GM12878 (cell line): ENCODE measurements at regions not wholly inside any gene's neighbourhood (a gene's known extent, or its start where the extent isn't known, plus 50 kb on each side); places are given as distances from the start of the nearest gene placed in this dataset.

Source experiments
- ATAC-seq: fragments of 200-7000 bp; cut with Tn5 transposase; 3 replicates; pipeline ENCODE4 v1.9.1; 2020; ENCODE audit warnings: mild to moderate bottlenecking, moderate library complexity
- BruUV-seq: library from RNA; stranded (reverse); fragments of 400-500 nt; replicated peaks from 2 replicates; lab custom pipeline; 2021; lab: Mats Ljungman, UMichigan
- CTCF ChIA-PET: fragments of 300-600 bp; sonication (Branson Sonifier 250); formaldehyde crosslinking; extraction: SDS; loops from one replicate; lab custom pipeline; 2021; ENCODE audit warnings: inconsistent platforms; lab: Yijun Ruan, JAX
- POLR2A ChIA-PET: fragments of 350-600 bp; formaldehyde crosslinking; extraction: SDS; loops from one replicate; lab custom pipeline; 2021; ENCODE audit warnings: inconsistent platforms; lab: Charles Lee
- RAD21 ChIA-PET: fragments of 300-600 bp; sonication (Branson Sonifier 250); formaldehyde crosslinking; loops from one replicate; lab custom pipeline; 2023; ENCODE audit warnings: antibody characterized with exemption; ENCODE audit not compliant: unreplicated experiment; lab: Charles Lee
- SMC1A ChIA-PET: fragments of 300-600 bp; sonication (Branson Sonifier 250); formaldehyde crosslinking; loops from one replicate; lab custom pipeline; 2023; ENCODE audit not compliant: unreplicated experiment, uncharacterized antibody; lab: Charles Lee
- DNase-seq: peaks from one replicate; pipeline ENCODE4 v3.0.0-alpha.2; 2011; ENCODE audit warnings: low read depth, low spot score
- FAIRE-seq: peaks from 3 replicates; lab custom pipeline; 2011; peaks lifted over from hg19 to GRCh38; lab: Jason Lieb, UNC
- H2AFZ ChIP-seq: 2 replicates; pipeline ENCODE4 v1.6.0; 2011; ENCODE audit warnings: low read depth, low read length, control low read depth; ENCODE audit not compliant: control insufficient read depth
- H3K27ac ChIP-seq: 2 replicates; pipeline ENCODE4 v1.5.1; 2011; ENCODE audit warnings: control low read depth; ENCODE audit not compliant: control insufficient read depth, insufficient read depth
- H3K27me3 ChIP-seq, 2 experiments: replicated peaks in 1 of 2; 2 replicates each; pipeline versions ENCODE4 v1.6.0 to v1.6.1; 2011; ENCODE audit warnings: low read length in 1 of 2; ENCODE audit not compliant: control insufficient read depth in 2 of 2, insufficient read depth in 2 of 2
- H3K36me3 ChIP-seq, 2 experiments: 2 replicates each; pipeline ENCODE4 v1.5.1; 2011; ENCODE audit warnings: low read length in 1 of 2; ENCODE audit not compliant: control insufficient read depth in 2 of 2, insufficient read depth in 2 of 2
- H3K4me1 ChIP-seq: 2 replicates; pipeline ENCODE4 v1.6.1; 2011; ENCODE audit warnings: mild to moderate bottlenecking, low read length, moderate library complexity, mixed read lengths; ENCODE audit not compliant: control insufficient read depth, insufficient read depth
- H3K4me2 ChIP-seq: 2 replicates; pipeline ENCODE4 v1.6.0; 2011; ENCODE audit warnings: control low read depth; ENCODE audit not compliant: control insufficient read depth, insufficient read depth
- H3K4me3 ChIP-seq: fragments of 200-600 bp; sonication (generic); 2 replicates; pipeline ENCODE4 v1.5.1; 2016
- H3K79me2 ChIP-seq: 2 replicates; pipeline ENCODE4 v1.6.0; 2011; ENCODE audit warnings: low read length; ENCODE audit not compliant: control insufficient read depth, insufficient read depth
- H3K9ac ChIP-seq: 2 replicates; pipeline ENCODE4 v1.8.0; 2011; ENCODE audit warnings: low read length, control low read depth, mixed read lengths; ENCODE audit not compliant: control insufficient read depth, insufficient read depth
- H3K9me3 ChIP-seq: replicated peaks from 3 replicates; pipeline ENCODE4 v1.5.1; 2011; ENCODE audit warnings: mild to moderate bottlenecking, low read length; ENCODE audit not compliant: control insufficient read depth, insufficient read depth
- H4K20me1 ChIP-seq: 2 replicates; pipeline ENCODE4 v1.6.0; 2011; ENCODE audit not compliant: control insufficient read depth, insufficient read depth
- BACH1 ChIP-seq: fragments of 450-650 bp; IDR thresholded peaks from 2 replicates; pipeline ENCODE4 v1.6.1; 2017; ENCODE audit warnings: mild to moderate bottlenecking, borderline replicate concordance
- BCL11A ChIP-seq: IDR thresholded peaks from 2 replicates; pipeline ENCODE4 v1.6.1; 2011; ENCODE audit warnings: low read depth, low read length
- CBFB ChIP-seq: IDR thresholded peaks from 2 replicates; pipeline ENCODE4 v1.6.1; 2016; ENCODE audit warnings: antibody characterized with exemption, low read depth
- CEBPB ChIP-seq, 2 experiments: fragments of 150-350 bp in 1 of 2; IDR thresholded peaks; 2 replicates each; pipeline ENCODE4 v1.6.1; 2012 to 2014; ENCODE audit warnings: low read depth in 2 of 2, low read length in 2 of 2, borderline replicate concordance in 1 of 2, inconsistent platforms in 1 of 2
- GABPA ChIP-seq: IDR thresholded peaks from 2 replicates; pipeline ENCODE4 v1.6.1; 2014; ENCODE audit warnings: antibody characterized with exemption, low read depth, mild to moderate bottlenecking, inconsistent platforms
- IRF4 ChIP-seq: IDR thresholded peaks from 2 replicates; pipeline ENCODE4 v1.6.1; 2011; ENCODE audit warnings: low read depth, low read length
- RUNX3 ChIP-seq: IDR thresholded peaks from 2 replicates; pipeline ENCODE4 v1.6.1; 2012; ENCODE audit warnings: low read length, inconsistent platforms
- SMAD1 ChIP-seq: fragments of 450-650 bp; IDR thresholded peaks from 2 replicates; pipeline ENCODE4 v1.6.1; 2018; ENCODE audit warnings: mild to moderate bottlenecking, low read depth; ENCODE audit not compliant: partially characterized antibody
- SPI1 ChIP-seq: IDR thresholded peaks from 2 replicates; pipeline ENCODE4 v1.6.1; 2011; ENCODE audit warnings: low read depth, mild to moderate bottlenecking, low read length, moderate library complexity, borderline replicate concordance; ENCODE audit not compliant: insufficient read depth
- STAT3 ChIP-seq: IDR thresholded peaks from 2 replicates; pipeline ENCODE4 v1.6.1; 2011; ENCODE audit warnings: low read depth, low read length, improper control_type of control experiment
- WRNIP1 ChIP-seq: IDR thresholded peaks from 2 replicates; pipeline ENCODE4 v1.6.1; 2011; ENCODE audit warnings: low read depth, low read length, improper control_type of control experiment, borderline replicate concordance
- ZZZ3 ChIP-seq: IDR thresholded peaks from 2 replicates; pipeline ENCODE4 v1.6.1; 2011; ENCODE audit warnings: low read depth; ENCODE audit not compliant: control insufficient read depth, insufficient read length
- WGBS: methylation state at CpG from one replicate; pipeline ENCODE4 v1.1.6; 2016; ENCODE audit warnings: low lambda C conversion rate; ENCODE audit not compliant: insufficient replicate concordance, insufficient coverage; ENCODE audit errors: missing lambda C conversion rate; 5-methylcytosine and 5-hydroxymethylcytosine counted together
- in situ Hi-C: fragments of 300-500 bp; cut with MboI; formaldehyde crosslinking; loops from 9 replicates; pipeline ENCODE4 v1.14.3; 2018; ENCODE audit warnings: mixed read lengths
- intact Hi-C: fragments of 100-400 bp; cut with micrococcal nuclease; formaldehyde crosslinking; loops from one replicate; pipeline ENCODE4 v1.14.2; 2022; ENCODE audit not compliant: unreplicated experiment
- TF ChIP-seq, protein P1 (sequence below): fragments of 150-350 bp; IDR thresholded peaks from 2 replicates; pipeline ENCODE4 v1.6.1; 2016; ENCODE audit warnings: low read depth, low read length
- TF ChIP-seq, protein P2 (sequence below): IDR thresholded peaks from 2 replicates; pipeline ENCODE4 v1.6.1; 2012; ENCODE audit warnings: low read depth, low read length, improper control_type of control experiment
- TF ChIP-seq, protein P3 (sequence below): IDR thresholded peaks from 2 replicates; pipeline ENCODE4 v1.6.1; 2011; ENCODE audit warnings: low read depth, low read length, improper control_type of control experiment, borderline replicate concordance
- TF ChIP-seq, protein P4 (sequence below): fragments of 450-650 bp; IDR thresholded peaks from 2 replicates; pipeline ENCODE4 v1.6.1; 2016; ENCODE audit warnings: mild to moderate bottlenecking, moderate library complexity, borderline replicate concordance

DNA sequence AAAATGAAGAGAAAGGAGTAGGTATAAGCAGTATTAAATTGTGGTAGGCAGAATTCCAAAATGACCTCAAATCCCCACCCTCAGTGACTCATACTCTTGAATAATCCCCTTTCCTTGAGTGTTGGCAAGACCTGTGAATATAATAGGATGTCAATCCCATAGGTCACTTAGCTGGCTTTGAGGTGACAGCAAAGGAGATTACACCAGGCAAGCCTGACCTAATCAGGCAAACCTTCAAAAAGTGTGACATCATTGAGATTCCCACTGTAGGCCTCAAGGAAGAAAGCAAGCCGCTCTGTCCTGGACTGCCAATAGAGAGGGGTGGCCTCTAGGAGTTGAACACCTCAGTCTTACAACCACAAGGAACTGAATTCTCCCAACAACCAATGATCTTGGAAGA, 535.2 kb downstream of the RBFOX1 start:
- POLR2A ChIA-PET: no interaction called here
- H3K27me3 ChIP-seq: no peaks in the 10 kb centered on the region
- H3K9me3 ChIP-seq: no peaks in the 10 kb centered on the region; the same call in 2 of the 3 replicates
- no peak overlapping the region for H3K9ac ChIP-seq
- H3K79me2 ChIP-seq: no peaks in the 10 kb centered on the region
- WGBS: 0% methylated on average over 1 of the region's 1 CpG
- FAIRE-seq (no peak), ATAC-seq (no peak), DNase-seq (no peak)
- H2AFZ ChIP-seq: no peak overlapping the region
- no peaks in the 10 kb centered on the region for H3K36me3 ChIP-seq
- no peaks in the 10 kb centered on the region for H3K4me1 ChIP-seq
- intact Hi-C loops: no loop called here
- SMC1A ChIA-PET: no interaction called here
- in situ Hi-C loops: no loop called here
- BruUV-seq: no TSS peak
- H3K27ac ChIP-seq: no peak overlapping the region
- RAD21 ChIA-PET: no interaction called here
- no peak overlapping the region for H3K4me2 ChIP-seq
- CTCF ChIA-PET: no interaction called here
- no peak overlapping the region for H3K4me3 ChIP-seq
- H4K20me1 ChIP-seq: no peaks in the 10 kb centered on the region
- TF ChIP-seq, protein P1, sequence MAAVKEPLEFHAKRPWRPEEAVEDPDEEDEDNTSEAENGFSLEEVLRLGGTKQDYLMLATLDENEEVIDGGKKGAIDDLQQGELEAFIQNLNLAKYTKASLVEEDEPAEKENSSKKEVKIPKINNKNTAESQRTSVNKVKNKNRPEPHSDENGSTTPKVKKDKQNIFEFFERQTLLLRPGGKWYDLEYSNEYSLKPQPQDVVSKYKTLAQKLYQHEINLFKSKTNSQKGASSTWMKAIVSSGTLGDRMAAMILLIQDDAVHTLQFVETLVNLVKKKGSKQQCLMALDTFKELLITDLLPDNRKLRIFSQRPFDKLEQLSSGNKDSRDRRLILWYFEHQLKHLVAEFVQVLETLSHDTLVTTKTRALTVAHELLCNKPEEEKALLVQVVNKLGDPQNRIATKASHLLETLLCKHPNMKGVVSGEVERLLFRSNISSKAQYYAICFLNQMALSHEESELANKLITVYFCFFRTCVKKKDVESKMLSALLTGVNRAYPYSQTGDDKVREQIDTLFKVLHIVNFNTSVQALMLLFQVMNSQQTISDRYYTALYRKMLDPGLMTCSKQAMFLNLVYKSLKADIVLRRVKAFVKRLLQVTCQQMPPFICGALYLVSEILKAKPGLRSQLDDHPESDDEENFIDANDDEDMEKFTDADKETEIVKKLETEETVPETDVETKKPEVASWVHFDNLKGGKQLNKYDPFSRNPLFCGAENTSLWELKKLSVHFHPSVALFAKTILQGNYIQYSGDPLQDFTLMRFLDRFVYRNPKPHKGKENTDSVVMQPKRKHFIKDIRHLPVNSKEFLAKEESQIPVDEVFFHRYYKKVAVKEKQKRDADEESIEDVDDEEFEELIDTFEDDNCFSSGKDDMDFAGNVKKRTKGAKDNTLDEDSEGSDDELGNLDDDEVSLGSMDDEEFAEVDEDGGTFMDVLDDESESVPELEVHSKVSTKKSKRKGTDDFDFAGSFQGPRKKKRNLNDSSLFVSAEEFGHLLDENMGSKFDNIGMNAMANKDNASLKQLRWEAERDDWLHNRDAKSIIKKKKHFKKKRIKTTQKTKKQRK: no peak
- no peak for TF ChIP-seq GABPA
- no peak for TF ChIP-seq BCL11A
- TF ChIP-seq, protein P2, sequence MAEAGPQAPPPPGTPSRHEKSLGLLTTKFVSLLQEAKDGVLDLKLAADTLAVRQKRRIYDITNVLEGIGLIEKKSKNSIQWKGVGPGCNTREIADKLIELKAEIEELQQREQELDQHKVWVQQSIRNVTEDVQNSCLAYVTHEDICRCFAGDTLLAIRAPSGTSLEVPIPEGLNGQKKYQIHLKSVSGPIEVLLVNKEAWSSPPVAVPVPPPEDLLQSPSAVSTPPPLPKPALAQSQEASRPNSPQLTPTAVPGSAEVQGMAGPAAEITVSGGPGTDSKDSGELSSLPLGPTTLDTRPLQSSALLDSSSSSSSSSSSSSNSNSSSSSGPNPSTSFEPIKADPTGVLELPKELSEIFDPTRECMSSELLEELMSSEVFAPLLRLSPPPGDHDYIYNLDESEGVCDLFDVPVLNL: no peak
- TF ChIP-seq, protein P3, sequence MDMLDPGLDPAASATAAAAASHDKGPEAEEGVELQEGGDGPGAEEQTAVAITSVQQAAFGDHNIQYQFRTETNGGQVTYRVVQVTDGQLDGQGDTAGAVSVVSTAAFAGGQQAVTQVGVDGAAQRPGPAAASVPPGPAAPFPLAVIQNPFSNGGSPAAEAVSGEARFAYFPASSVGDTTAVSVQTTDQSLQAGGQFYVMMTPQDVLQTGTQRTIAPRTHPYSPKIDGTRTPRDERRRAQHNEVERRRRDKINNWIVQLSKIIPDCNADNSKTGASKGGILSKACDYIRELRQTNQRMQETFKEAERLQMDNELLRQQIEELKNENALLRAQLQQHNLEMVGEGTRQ: no peak
- no peak for TF ChIP-seq IRF4
- TF ChIP-seq ZZZ3: no peak
- no peak for TF ChIP-seq STAT3
- TF ChIP-seq SPI1: no peak
- no peak for TF ChIP-seq WRNIP1
- no peak for TF ChIP-seq CEBPB (IDR thresholded peaks at IDR 0.05; ENCODE audit: borderline replicate concordance in 1 of 2, low read depth in 2 of 2, low read length in 2 of 2)
- TF ChIP-seq SMAD1: no peak
- TF ChIP-seq, protein P4, sequence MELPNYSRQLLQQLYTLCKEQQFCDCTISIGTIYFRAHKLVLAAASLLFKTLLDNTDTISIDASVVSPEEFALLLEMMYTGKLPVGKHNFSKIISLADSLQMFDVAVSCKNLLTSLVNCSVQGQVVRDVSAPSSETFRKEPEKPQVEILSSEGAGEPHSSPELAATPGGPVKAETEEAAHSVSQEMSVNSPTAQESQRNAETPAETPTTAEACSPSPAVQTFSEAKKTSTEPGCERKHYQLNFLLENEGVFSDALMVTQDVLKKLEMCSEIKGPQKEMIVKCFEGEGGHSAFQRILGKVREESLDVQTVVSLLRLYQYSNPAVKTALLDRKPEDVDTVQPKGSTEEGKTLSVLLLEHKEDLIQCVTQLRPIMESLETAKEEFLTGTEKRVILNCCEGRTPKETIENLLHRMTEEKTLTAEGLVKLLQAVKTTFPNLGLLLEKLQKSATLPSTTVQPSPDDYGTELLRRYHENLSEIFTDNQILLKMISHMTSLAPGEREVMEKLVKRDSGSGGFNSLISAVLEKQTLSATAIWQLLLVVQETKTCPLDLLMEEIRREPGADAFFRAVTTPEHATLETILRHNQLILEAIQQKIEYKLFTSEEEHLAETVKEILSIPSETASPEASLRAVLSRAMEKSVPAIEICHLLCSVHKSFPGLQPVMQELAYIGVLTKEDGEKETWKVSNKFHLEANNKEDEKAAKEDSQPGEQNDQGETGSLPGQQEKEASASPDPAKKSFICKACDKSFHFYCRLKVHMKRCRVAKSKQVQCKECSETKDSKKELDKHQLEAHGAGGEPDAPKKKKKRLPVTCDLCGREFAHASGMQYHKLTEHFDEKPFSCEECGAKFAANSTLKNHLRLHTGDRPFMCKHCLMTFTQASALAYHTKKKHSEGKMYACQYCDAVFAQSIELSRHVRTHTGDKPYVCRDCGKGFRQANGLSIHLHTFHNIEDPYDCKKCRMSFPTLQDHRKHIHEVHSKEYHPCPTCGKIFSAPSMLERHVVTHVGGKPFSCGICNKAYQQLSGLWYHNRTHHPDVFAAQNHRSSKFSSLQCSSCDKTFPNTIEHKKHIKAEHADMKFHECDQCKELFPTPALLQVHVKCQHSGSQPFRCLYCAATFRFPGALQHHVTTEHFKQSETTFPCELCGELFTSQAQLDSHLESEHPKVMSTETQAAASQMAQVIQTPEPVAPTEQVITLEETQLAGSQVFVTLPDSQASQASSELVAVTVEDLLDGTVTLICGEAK: no peak
- no peak for TF ChIP-seq CBFB
- no peak for TF ChIP-seq RUNX3
- TF ChIP-seq BACH1: no peak
